ENCODE measurements at regions not wholly inside any gene's neighbourhood (a gene's known extent, or its start where the extent isn't known, plus 50 kb on each side); places are given as distances from the start of the nearest gene placed in this dataset.

GRCh38 chr6:144583614-144583954, 298.4 kb downstream of the UTRN start:
- Histone ChIP-seq H3K9ac (ENCODE audit: insufficient read depth, low read depth, low read length) (no peak overlapping the region), H3K4me1 (ENCODE audit: insufficient read depth, low read length) (peaks cover 27% of the 10 kb centered on the region), H3K36me3 (replicated peaks in 1 of 2; ENCODE audit: control insufficient read depth in 1 of 2, insufficient read depth in 2 of 2, low read length in 2 of 2) (peaks cover 22 to 43% of the 10 kb centered on the region in 2 experiments), H3K9me3 (ENCODE audit: low read length) (no peaks in the 10 kb centered on the region), H3K27ac (ENCODE audit: extremely low read length, insufficient read depth, low read length) (no peak overlapping the region), H2AFZ (ENCODE audit: low read length) (no peak overlapping the region), H3K4me3 (replicated peaks in 1 of 3; ENCODE audit: insufficient read depth in 1 of 3, low read depth in 2 of 3, low read length in 3 of 3) (no peak overlapping the region), H3K4me2 (ENCODE audit: low read depth, low read length) (no peak overlapping the region), H4K20me1 (ENCODE audit: insufficient read depth, low read length) (no peaks in the 10 kb centered on the region), H3K79me2 (ENCODE audit: insufficient read depth, low read length) (no peaks in the 10 kb centered on the region), H3K27me3 (ENCODE audit: control insufficient read depth in 1 of 2, insufficient read depth in 2 of 2, low read length in 2 of 2) (no peaks in the 10 kb centered on the region)
- intact Hi-C loops (cut with micrococcal nuclease; ENCODE audit: unreplicated experiment): no loop called here
- ATAC-seq: no peak
- BruUV-seq (replicated peaks): no TSS peak
- TF ChIP-seq ZBTB20 (CRISPR knock-in tag; IDR thresholded peaks at IDR 0.05; ENCODE audit: borderline replicate concordance, low read depth) (no peak), ZBTB39 (CRISPR knock-in tag; IDR thresholded peaks at IDR 0.05) (no peak), ZNF101 (CRISPR knock-in tag; IDR thresholded peaks at IDR 0.05; ENCODE audit: borderline replicate concordance, low read depth) (no peak), ZNF367 (CRISPR knock-in tag; IDR thresholded peaks at IDR 0.05; ENCODE audit: borderline replicate concordance) (no peak), ZNF639 (CRISPR knock-in tag; conservative IDR thresholded peaks at IDR 0.05) (no peak), SIN3A (IDR thresholded peaks at IDR 0.05; ENCODE audit: borderline replicate concordance, low read depth, low read length) (no peak), ZNF343 (CRISPR knock-in tag; IDR thresholded peaks at IDR 0.05) (no peak), CTCF (CRISPR knock-in tag; IDR thresholded peaks at IDR 0.05) (no peak), ZNF790 (CRISPR knock-in tag; IDR thresholded peaks at IDR 0.05; ENCODE audit: borderline replicate concordance) (no peak)
- CTCF ChIA-PET (ENCODE audit: low intra/inter-chr PET ratio, low total read pairs): no interaction called here
- POLR2A ChIA-PET: no interaction called here
- no peak for DNase-seq (ENCODE audit: low spot score)
- 100% methylated on average over 1 of the region's 1 CpG for WGBS (ENCODE audit: low lambda C conversion rate)
- in situ Hi-C loops (cut with HindIII; ENCODE audit: extremely low pct_ligation_motif_present, low pct_unique_long_range_greater_than_20kb): loop anchor here (5.0 to 10.0 kb wide), 4 partner anchors 354 to 1051 kb away; no protein-coding TSS in a partner anchor
- no peak for FAIRE-seq

Measured in HepG2 (cell line).